GM12873 (cell line): ENCODE measurements at regions not wholly inside any gene's neighbourhood (a gene's known extent, or its start where the extent isn't known, plus 50 kb on each side); places are given as distances from the start of the nearest gene placed in this dataset.

Source experiments
- CTCF ChIP-seq: IDR thresholded peaks from 2 replicates; pipeline ENCODE4 v1.5.1; 2012; ENCODE audit warnings: low read depth, mild to moderate bottlenecking, moderate library complexity, low read length, control low read depth; ENCODE audit not compliant: insufficient read depth; ENCODE audit errors: missing control alignments

DNA sequence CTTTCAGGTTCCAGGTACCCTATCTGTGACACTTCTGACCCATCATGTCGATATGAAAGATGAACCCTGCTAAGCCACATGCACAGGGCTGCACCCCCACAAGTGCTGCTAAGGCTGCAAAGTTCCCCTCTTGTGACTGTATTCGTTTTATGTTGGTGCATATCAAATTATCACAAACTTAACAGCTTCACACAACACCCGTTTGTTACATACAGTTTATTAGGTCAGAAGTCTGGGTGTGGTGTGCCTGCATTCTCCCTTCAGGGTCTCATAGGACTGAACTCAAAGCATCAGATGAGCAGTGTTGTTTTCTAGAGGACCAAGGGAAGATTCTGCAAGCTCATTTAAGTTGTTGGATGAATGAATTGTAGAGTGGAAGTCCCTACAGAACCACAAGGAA is 199.4 kb downstream of the ANAPC1 start:
- TF ChIP-seq CTCF = no peak

GRCh38 chr2:111685342-111685741 is 198.7 kb downstream of the ANAPC1 start:
- TF ChIP-seq CTCF = no peak

DNA sequence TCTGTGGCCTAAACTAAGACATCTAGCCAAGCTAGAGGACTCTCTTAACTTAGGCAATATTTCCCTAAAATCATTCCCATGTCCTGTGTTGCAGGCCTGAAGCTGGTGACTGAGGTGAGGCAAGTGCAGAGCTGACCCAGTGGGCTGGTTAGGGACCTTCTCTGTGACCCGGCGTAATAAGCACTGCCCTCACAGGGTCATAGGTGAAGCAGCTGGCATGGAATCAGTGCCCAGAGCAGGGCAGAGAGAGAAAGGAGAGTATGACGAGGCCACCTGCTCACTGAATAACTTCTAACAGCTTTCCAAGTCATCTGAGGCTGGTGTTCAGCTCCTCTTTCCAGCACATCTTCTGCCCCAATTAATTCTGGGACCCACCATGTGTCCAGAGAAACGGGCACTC is 197.0 kb downstream of the ANAPC1 start:
- TF ChIP-seq CTCF = no peak

DNA sequence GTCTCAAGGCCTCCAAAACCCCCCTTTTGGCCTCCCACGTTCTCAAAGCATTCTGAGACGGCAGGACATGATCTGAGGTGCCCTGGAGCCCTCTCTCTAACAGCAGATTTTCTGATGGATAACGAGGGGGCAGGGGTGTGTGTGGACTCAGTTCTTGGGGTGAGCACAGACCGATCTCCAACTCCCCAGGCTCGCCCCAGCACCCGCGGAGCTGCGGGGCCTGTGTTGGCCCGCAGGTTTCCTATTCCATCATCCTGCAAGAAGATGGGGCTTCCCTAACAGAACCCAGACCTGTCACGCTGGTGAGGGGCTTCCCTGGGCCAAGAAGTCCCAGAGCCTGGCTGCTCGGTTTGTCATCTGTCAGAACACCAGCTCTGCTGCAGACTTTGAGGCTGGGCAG is 196.1 kb downstream of the ANAPC1 start:
- no peak for TF ChIP-seq CTCF

GRCh38 chr2:111688482-111688881 is 195.5 kb downstream of the ANAPC1 start:
- TF ChIP-seq CTCF = no peak

DNA sequence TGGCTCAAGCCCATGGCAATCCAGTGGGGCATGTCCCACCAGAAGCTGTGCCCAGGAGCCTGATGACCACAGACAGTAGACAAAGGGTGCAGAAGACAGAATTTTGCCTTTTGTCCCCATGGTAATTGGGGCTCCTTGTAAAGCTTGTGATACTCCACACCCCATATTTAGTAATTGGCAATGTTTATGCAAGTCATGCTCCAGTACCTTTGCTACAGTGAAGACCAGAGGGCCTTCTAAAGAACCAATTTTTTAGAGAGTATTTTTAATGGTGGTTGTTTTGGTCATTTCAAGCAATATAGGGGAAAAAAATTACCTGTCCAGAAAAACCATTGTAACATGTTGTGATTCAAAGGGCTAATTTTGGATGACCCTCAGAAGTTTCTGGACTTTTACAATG is 194.8 kb downstream of the ANAPC1 start:
- no peak for TF ChIP-seq CTCF

DNA sequence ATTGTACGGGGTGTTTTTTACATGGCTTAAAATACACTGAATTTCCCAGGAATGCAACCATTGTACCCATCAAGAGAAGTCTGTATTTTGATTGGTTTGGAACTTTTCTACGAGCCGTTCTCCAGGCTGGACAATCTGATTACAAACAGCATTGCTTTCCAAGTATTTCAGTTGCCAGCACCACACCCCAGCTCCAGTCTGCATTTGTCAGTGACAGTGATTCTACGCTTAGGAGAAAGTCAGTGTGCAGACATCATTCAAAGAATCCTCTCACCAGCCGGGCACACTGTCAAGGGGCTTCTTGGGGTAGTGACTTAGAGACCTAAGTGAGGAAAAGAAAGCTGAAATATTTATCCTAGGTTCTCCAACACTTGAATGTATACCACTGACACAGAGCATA is 194.1 kb downstream of the ANAPC1 start:
- no peak for TF ChIP-seq CTCF

DNA sequence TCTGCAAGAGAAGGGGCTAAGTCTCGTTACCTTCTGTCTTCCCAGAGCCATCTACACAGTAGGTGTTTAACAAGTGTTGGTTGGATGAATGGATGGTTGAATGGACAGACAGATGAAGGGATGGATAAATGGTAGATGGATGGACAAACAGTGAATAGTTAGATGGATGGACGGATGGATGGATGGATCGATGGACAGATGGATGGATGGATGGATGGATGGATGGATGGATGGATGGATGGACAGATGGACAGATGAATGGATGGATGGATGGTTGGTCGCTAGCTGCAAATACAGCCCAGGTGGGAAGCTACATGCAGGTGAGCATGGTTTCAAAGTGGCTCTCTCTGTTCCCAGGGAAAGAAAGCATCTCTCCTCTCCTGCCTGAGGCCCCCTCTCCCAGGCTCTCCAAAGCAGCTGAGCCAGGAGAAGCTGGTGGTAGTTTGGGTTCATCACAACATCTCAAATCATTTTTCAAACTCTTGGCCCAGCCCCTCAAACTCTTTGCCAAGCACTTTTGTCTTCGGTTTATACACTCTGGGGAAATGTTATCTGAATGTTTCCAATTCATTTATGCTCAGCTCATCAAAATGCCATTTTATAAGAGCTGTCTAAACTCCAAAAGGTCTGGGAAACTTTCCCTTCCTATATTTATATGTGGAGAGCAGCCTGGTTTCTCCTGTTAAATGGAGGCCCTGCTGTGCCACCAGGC is 192.7 kb downstream of the ANAPC1 start:
- no peak for TF ChIP-seq CTCF
